A549 (cell line): ENCODE measurements at regions not wholly inside any gene's neighbourhood (a gene's known extent, or its start where the extent isn't known, plus 50 kb on each side); places are given as distances from the start of the nearest gene placed in this dataset.

Experiments
- ATAC-seq, 2 experiments: fragments of 200-7000 bp in 1 of 2; fragments of >200 bp in 1 of 2; cut with Nextera tagmentation in 1 of 2; cut with Tn5 transposase in 1 of 2; 3 replicates each; pipeline versions ENCODE4 v1.8.0 to v1.9.1; 2018 to 2020; ENCODE audit warnings: mild to moderate bottlenecking in 1 of 2, moderate library complexity in 1 of 2
- CTCF ChIA-PET: fragments of 300-600 bp; sonication (Branson Sonifier 250); formaldehyde crosslinking; extraction: SDS; loops from one replicate; lab custom pipeline; 2021; ENCODE audit warnings: antibody characterized with exemption, inconsistent platforms; lab: Yijun Ruan, JAX
- POLR2A ChIA-PET: fragments of 350-600 bp; formaldehyde crosslinking; extraction: SDS; loops from one replicate; lab custom pipeline; 2021; ENCODE audit warnings: antibody characterized with exemption, inconsistent platforms; lab: Yijun Ruan, JAX
- DNase-seq, 2 experiments: peaks; one replicate each; pipeline versions ENCODE4 v3.0.0 to v3.0.0-alpha.2; 2011 to 2016; ENCODE audit warnings: low read depth in 1 of 2, low spot score in 1 of 2
- FAIRE-seq: peaks from 2 replicates; lab custom pipeline; 2011; peaks lifted over from hg19 to GRCh38; lab: Jason Lieb, UNC
- H3K27ac ChIP-seq, 2 experiments: fragments of >200 bp; sonication (Bioruptor Twin); formaldehyde crosslinking; 3 replicates each; pipeline ENCODE4 v1.5.1; 2016 to 2017
- H3K4me1 ChIP-seq: fragments of >200 bp; sonication (Bioruptor Twin); formaldehyde crosslinking; 3 replicates; pipeline ENCODE4 v1.6.1; 2016
- H3K4me2 ChIP-seq: fragments of >200 bp; sonication (Bioruptor Twin); formaldehyde crosslinking; 3 replicates; pipeline ENCODE4 v1.6.1; 2016
- H3K4me3 ChIP-seq: fragments of >200 bp; sonication (Bioruptor Twin); formaldehyde crosslinking; 3 replicates; pipeline ENCODE4 v1.5.1; 2016
- H3K9me3 ChIP-seq: fragments of >200 bp; sonication (Bioruptor Twin); formaldehyde crosslinking; 3 replicates; pipeline ENCODE4 v1.6.1; 2016
- BHLHE40 ChIP-seq: IDR thresholded peaks from 2 replicates; pipeline ENCODE4 v1.6.1; 2012; ENCODE audit warnings: low read depth, low read length, inconsistent platforms
- CHD2 ChIP-seq: fragments of 150-350 bp; IDR thresholded peaks from 2 replicates; pipeline ENCODE4 v1.6.1; 2014; ENCODE audit warnings: low read length; ENCODE audit not compliant: partially characterized antibody
- ELK1 ChIP-seq: fragments of 150-350 bp; IDR thresholded peaks from 2 replicates; pipeline ENCODE4 v1.6.1; 2014; ENCODE audit warnings: low read depth, mild to moderate bottlenecking, low read length
- ESRRA ChIP-seq: fragments of 150-350 bp; IDR thresholded peaks from 2 replicates; pipeline ENCODE4 v1.6.1; 2014; ENCODE audit warnings: mild to moderate bottlenecking, low read length, borderline replicate concordance
- FOSL2 ChIP-seq, 2 experiments: fragments of 450-650 bp in 1 of 2; fragments of >200 bp in 1 of 2; sonication (Bioruptor Twin) in 1 of 2; formaldehyde crosslinking; IDR thresholded peaks; 2 replicates each; pipeline versions ENCODE4 v1.5.0 to v1.6.1; 2016 to 2020; ENCODE audit warnings: mild to moderate bottlenecking in 1 of 2, moderate library complexity in 1 of 2
- FOXS1 ChIP-seq: fragments of 250-450 bp; sonication (Bioruptor Pico); IDR thresholded peaks from 2 replicates; pipeline ENCODE4 v1.5.0; 2020; ENCODE audit warnings: mild to moderate bottlenecking, moderate library complexity
- HOXA7 ChIP-seq: fragments of 250-450 bp; sonication (Bioruptor Pico); IDR thresholded peaks from 2 replicates; pipeline ENCODE4 v1.5.0; 2020; ENCODE audit warnings: mild to moderate bottlenecking, moderate library complexity
- JUN ChIP-seq, 2 experiments: fragments of >200 bp; sonication (Bioruptor Twin); formaldehyde crosslinking; IDR thresholded peaks; 2 replicates in 1 of 2; 3 replicates in 1 of 2; pipeline ENCODE4 v1.6.1; 2016 to 2017
- JUNB ChIP-seq: fragments of >200 bp; sonication (Bioruptor Twin); formaldehyde crosslinking; IDR thresholded peaks from 2 replicates; pipeline ENCODE4 v1.6.1; 2016
- MAFK ChIP-seq: fragments of 450-650 bp; IDR thresholded peaks from 2 replicates; pipeline ENCODE4 v1.6.1; 2014; ENCODE audit not compliant: partially characterized antibody
- MAZ ChIP-seq: fragments of 150-350 bp; IDR thresholded peaks from 2 replicates; pipeline ENCODE4 v1.6.1; 2014; ENCODE audit warnings: antibody characterized with exemption, low read depth, low read length, borderline replicate concordance
- MYC ChIP-seq: IDR thresholded peaks from 2 replicates; pipeline ENCODE4 v1.6.1; 2012; ENCODE audit warnings: mild to moderate bottlenecking, inconsistent platforms, low read length, improper control_type of control experiment, borderline replicate concordance
- NPAS2 ChIP-seq: fragments of 250-450 bp; sonication (Bioruptor Pico); IDR thresholded peaks from 2 replicates; pipeline ENCODE4 v1.8.0; 2022; ENCODE audit warnings: mild to moderate bottlenecking, moderate library complexity, borderline replicate concordance
- PHF8 ChIP-seq: fragments of 200-600 bp; sonication (generic); IDR thresholded peaks from 2 replicates; pipeline ENCODE4 v1.6.1; 2016; ENCODE audit warnings: low read depth, mild to moderate bottlenecking, antibody characterized with exemption, moderate library complexity, borderline replicate concordance
- RAD21 ChIP-seq, 2 experiments: fragments of >200 bp in 1 of 2; sonication (Bioruptor Twin) in 1 of 2; formaldehyde crosslinking in 1 of 2; IDR thresholded peaks in 1 of 2; conservative IDR thresholded peaks in 1 of 2; 2 replicates in 1 of 2; 3 replicates in 1 of 2; pipeline ENCODE4 v1.6.1; 2012 to 2018; ENCODE audit warnings: inconsistent platforms in 1 of 2
- RARB ChIP-seq: fragments of 250-450 bp; sonication (Bioruptor Pico); IDR thresholded peaks from 2 replicates; pipeline ENCODE4 v1.8.0; 2021; ENCODE audit warnings: mild to moderate bottlenecking, moderate library complexity
- RFX5 ChIP-seq: fragments of 450-650 bp; IDR thresholded peaks from 2 replicates; pipeline ENCODE4 v1.7.1; 2014; ENCODE audit warnings: antibody characterized with exemption, mild to moderate bottlenecking, moderate library complexity
- ZFP36 ChIP-seq: fragments of 450-650 bp; IDR thresholded peaks from 2 replicates; pipeline ENCODE4 v1.6.1; 2014; ENCODE audit warnings: borderline replicate concordance; ENCODE audit not compliant: partially characterized antibody
- ZNF302 ChIP-seq: fragments of 250-450 bp; sonication (Bioruptor Pico); IDR thresholded peaks from 2 replicates; pipeline ENCODE4 v1.9.0; 2021; ENCODE audit warnings: inconsistent platforms, mild to moderate bottlenecking, moderate library complexity
- WGBS: methylation state at CpG from one replicate; pipeline ENCODE4 v1.1.6; 2017; ENCODE audit errors: missing lambda C conversion rate; 5-methylcytosine and 5-hydroxymethylcytosine counted together
- TF ChIP-seq, protein P1 (sequence below): fragments of >200 bp; sonication (Bioruptor Twin); formaldehyde crosslinking; IDR thresholded peaks from 3 replicates; pipeline ENCODE4 v1.6.1; 2016
- TF ChIP-seq, protein P2 (sequence below): IDR thresholded peaks from 2 replicates; pipeline ENCODE4 v1.6.1; 2012
- TF ChIP-seq, protein P3 (sequence below): fragments of 250-450 bp; sonication (Bioruptor Pico); IDR thresholded peaks from 2 replicates; pipeline ENCODE4 v1.5.0; 2020; ENCODE audit warnings: low read depth, mild to moderate bottlenecking, moderate library complexity
- TF ChIP-seq, protein P4 (sequence below): fragments of >200 bp; sonication (Bioruptor Twin); formaldehyde crosslinking; IDR thresholded peaks from 3 replicates; pipeline ENCODE4 v1.5.1; 2016
- TF ChIP-seq, protein P5 (sequence below): fragments of 250-450 bp; sonication (Bioruptor Pico); IDR thresholded peaks from 2 replicates; pipeline ENCODE4 v1.5.0; 2021; ENCODE audit warnings: mild to moderate bottlenecking, moderate library complexity, borderline replicate concordance

DNA sequence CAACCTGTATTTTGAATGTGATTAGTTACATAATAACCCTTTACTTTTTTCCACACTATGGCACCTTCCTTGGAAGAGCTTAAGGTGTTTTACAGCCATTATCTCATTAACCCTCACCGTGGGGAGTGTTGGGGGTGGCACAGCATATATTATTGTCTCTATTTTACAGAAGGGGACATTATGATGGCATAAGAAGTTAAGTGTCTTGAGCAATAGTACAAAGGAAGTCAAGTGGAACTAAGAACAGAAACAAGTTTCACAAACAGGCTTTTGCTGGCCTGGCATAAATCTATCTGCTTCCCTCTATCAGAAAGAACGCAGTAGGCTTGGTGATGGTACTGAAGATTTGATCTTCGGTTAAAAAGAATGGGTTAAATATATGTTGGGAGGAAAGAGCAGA, 169.7 kb upstream of the OTX2 start:
- Histone ChIP-seq H3K27ac (no peak overlapping the region), H3K9me3 (no peaks in the 10 kb centered on the region; the same call in 2 of the 3 replicates), H3K4me2 (no peak overlapping the region), H3K4me1 (no peaks in the 10 kb centered on the region), H3K4me3 (no peak overlapping the region)
- ChIA-PET CTCF (no interaction called here), POLR2A (no interaction called here)
- WGBS, result 11% methylated on average over 3 of the region's 3 CpGs
- FAIRE-seq (no peak), DNase-seq (no peak)
- TF ChIP-seq, protein P1, sequence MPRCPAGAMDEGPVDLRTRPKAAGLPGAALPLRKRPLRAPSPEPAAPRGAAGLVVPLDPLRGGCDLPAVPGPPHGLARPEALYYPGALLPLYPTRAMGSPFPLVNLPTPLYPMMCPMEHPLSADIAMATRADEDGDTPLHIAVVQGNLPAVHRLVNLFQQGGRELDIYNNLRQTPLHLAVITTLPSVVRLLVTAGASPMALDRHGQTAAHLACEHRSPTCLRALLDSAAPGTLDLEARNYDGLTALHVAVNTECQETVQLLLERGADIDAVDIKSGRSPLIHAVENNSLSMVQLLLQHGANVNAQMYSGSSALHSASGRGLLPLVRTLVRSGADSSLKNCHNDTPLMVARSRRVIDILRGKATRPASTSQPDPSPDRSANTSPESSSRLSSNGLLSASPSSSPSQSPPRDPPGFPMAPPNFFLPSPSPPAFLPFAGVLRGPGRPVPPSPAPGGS, result no peak
- TF ChIP-seq, protein P2, sequence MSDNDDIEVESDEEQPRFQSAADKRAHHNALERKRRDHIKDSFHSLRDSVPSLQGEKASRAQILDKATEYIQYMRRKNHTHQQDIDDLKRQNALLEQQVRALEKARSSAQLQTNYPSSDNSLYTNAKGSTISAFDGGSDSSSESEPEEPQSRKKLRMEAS, result no peak
- TF ChIP-seq CHD2, result no peak
- TF ChIP-seq PHF8, result no peak
- no peak for TF ChIP-seq RAD21 (conservative IDR thresholded peaks at IDR 0.05 in 1 of 2, IDR thresholded peaks at IDR 0.05 in 1 of 2)
- TF ChIP-seq, protein P3, sequence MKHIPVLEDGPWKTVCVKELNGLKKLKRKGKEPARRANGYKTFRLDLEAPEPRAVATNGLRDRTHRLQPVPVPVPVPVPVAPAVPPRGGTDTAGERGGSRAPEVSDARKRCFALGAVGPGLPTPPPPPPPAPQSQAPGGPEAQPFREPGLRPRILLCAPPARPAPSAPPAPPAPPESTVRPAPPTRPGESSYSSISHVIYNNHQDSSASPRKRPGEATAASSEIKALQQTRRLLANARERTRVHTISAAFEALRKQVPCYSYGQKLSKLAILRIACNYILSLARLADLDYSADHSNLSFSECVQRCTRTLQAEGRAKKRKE (CRISPR knock-in tag), result no peak
- TF ChIP-seq, protein P4, sequence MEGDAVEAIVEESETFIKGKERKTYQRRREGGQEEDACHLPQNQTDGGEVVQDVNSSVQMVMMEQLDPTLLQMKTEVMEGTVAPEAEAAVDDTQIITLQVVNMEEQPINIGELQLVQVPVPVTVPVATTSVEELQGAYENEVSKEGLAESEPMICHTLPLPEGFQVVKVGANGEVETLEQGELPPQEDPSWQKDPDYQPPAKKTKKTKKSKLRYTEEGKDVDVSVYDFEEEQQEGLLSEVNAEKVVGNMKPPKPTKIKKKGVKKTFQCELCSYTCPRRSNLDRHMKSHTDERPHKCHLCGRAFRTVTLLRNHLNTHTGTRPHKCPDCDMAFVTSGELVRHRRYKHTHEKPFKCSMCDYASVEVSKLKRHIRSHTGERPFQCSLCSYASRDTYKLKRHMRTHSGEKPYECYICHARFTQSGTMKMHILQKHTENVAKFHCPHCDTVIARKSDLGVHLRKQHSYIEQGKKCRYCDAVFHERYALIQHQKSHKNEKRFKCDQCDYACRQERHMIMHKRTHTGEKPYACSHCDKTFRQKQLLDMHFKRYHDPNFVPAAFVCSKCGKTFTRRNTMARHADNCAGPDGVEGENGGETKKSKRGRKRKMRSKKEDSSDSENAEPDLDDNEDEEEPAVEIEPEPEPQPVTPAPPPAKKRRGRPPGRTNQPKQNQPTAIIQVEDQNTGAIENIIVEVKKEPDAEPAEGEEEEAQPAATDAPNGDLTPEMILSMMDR, result no peak
- TF ChIP-seq BHLHE40, result no peak
- TF ChIP-seq, all 56 proteins: peak for 0
- no peak for ATAC-seq

DNA sequence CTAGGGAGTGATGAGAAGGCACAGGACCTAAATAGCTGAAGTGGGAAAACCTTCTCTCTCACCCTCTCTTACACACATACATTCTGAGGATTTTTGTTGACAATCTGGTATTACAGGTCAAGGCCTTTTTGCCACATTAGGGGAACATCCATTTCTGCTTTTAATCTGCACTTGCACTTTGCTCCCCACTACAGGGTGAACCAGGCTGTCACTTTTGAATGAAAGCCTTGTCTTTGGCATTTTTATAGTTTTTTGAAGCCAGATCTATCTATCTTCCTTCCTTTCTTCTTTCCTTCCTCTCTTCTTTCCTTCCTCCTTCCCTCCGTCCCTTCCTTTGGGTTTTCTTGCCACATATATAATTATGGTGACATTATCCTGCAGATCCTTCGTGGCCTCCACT, 165.9 kb upstream of the OTX2 start:
- ATAC-seq, result no peak
- POLR2A ChIA-PET, result no interaction called here

More for the DNA sequence above, 165.9 kb upstream of the OTX2 start:
- Histone ChIP-seq H3K4me1 (no peaks in the 10 kb centered on the region), H3K9me3 (no peaks in the 10 kb centered on the region; the same call in 2 of the 3 replicates), H3K27ac (no peak overlapping the region), H3K4me3 (no peak overlapping the region), H3K4me2 (no peak overlapping the region)
- CTCF ChIA-PET, result no interaction called here
- no peak for TF ChIP-seq RFX5
- TF ChIP-seq MAFK, result no peak
- TF ChIP-seq ESRRA, result no peak
- no peak for TF ChIP-seq ZNF302 (CRISPR knock-in tag)
- TF ChIP-seq, protein P4, result no peak
- TF ChIP-seq MYC, result no peak
- no peak for TF ChIP-seq HOXA7 (CRISPR knock-in tag)
- no peak for TF ChIP-seq NPAS2
- no peak for TF ChIP-seq ZFP36
- no peak for TF ChIP-seq ELK1
- TF ChIP-seq, protein P5, sequence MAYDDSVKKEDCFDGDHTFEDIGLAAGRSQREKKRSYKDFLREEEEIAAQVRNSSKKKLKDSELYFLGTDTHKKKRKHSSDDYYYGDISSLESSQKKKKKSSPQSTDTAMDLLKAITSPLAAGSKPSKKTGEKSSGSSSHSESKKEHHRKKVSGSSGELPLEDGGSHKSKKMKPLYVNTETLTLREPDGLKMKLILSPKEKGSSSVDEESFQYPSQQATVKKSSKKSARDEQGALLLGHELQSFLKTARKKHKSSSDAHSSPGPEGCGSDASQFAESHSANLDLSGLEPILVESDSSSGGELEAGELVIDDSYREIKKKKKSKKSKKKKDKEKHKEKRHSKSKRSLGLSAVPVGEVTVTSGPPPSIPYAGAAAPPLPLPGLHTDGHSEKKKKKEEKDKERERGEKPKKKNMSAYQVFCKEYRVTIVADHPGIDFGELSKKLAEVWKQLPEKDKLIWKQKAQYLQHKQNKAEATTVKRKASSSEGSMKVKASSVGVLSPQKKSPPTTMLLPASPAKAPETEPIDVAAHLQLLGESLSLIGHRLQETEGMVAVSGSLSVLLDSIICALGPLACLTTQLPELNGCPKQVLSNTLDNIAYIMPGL (CRISPR knock-in tag), result no peak
- TF ChIP-seq JUN (IDR thresholded peaks at IDR 0.05), result no peak
- no peak for TF ChIP-seq MAZ
- no peak for TF ChIP-seq FOXS1 (CRISPR knock-in tag)
- no peak for TF ChIP-seq RARB
- no peak for TF ChIP-seq FOSL2 (IDR thresholded peaks at IDR 0.05)
- no peak for TF ChIP-seq FOSL2 (CRISPR knock-in tag; IDR thresholded peaks at IDR 0.05)
- no peak for TF ChIP-seq JUNB
- TF ChIP-seq, all 56 proteins: peak for 0
- DNase-seq, result no peak
- WGBS, result 34% methylated on average over 2 of the region's 2 CpGs
- FAIRE-seq, result no peak
